MM.1S (cell line): ENCODE measurements at regions not wholly inside any gene's neighbourhood (a gene's known extent, or its start where the extent isn't known, plus 50 kb on each side); places are given as distances from the start of the nearest gene placed in this dataset.

ENCODE experiments used
- CTCF ChIP-seq: fragments of 300-600 bp; sonication (generic); IDR thresholded peaks from 2 replicates; pipeline ENCODE4 v1.5.1; 2016; ENCODE audit warnings: antibody characterized with exemption, low read length, mixed read lengths
- EZH2phosphoT487 ChIP-seq: fragments of 300-600 bp; sonication (generic); IDR thresholded peaks from 2 replicates; pipeline ENCODE4 v1.6.1; 2018; ENCODE audit warnings: antibody characterized with exemption, low read length

GRCh38 chr21:27562303-27562702 is 595.4 kb upstream of the ADAMTS5 start:
- no peak for TF ChIP-seq CTCF
- no peak for TF ChIP-seq EZH2phosphoT487
